Effector CD8-positive, alpha-beta T cell (primary cell): ENCODE measurements at regions not wholly inside any gene's neighbourhood (a gene's known extent, or its start where the extent isn't known, plus 50 kb on each side); places are given as distances from the start of the nearest gene placed in this dataset.

Source experiments
- DNase-seq: peaks from one replicate; lab custom pipeline; 2025; lab: John Stamatoyannopoulos, UW

- no peak for DNase-seq
Observed at GRCh38 chr2:56615760-56616159, 432.0 kb downstream of the CCDC85A start.

DNA sequence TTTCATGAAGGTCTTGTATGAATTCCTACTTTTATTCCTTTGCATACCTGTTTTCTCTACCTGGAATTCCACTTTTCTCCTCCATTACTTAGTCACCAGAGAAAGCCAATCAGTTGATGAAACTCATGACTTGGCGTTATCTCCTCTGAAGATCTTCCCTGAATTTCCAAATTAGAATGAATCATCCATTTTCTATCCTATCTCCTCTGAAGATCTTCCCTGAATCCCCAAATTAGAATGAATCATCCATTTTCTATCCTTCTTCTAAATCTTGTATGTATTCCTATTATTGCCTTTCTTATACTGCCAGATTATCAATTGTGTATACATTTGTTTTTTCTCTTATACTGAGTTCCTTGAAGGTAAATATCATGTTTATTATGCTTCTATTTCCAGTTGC lies 440.4 kb downstream of the CCDC85A start:
- DNase-seq: no peak

DNA sequence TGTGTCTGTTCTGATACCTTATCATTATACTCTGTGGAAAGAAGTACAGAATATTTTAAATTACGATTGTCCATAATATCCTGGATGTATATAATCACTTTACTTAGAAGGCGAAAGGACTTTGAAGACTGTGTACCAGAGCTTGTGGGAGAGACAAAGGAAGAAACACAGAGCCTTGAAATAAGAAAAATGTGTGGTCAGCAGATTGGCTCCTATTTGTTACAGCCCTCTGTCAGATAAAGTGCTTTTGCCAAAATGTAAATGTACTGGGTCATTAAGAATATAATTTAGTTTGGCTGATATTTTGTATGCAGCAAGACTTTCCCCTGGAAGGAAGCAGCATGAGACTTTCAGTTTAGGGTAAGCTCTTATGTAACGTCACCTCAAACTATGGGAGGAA lies 443.1 kb downstream of the CCDC85A start:
- DNase-seq: no peak

- DNase-seq: no peak
Observed at GRCh38 chr2:56630286-56630685, 446.5 kb downstream of the CCDC85A start.

DNA sequence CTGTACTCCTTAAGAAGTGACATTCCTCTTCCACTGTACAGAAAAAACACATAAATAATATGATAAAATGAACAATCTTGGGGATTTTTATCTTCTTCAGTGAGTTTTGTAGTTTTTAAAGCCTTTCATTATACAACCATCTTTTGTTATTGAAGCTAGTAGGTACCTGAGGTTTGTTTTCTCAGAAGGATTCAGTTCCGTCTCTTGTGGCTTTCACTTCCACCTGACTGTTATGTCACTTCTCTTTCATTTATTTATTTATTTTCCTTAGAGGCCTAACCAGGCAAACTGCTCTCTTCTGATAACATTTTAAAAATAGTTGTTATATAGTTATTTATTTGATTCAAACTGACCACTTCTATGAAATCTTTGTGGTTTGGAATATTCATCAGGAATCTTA lies 464.2 kb downstream of the CCDC85A start:
- DNase-seq: no peak

DNA sequence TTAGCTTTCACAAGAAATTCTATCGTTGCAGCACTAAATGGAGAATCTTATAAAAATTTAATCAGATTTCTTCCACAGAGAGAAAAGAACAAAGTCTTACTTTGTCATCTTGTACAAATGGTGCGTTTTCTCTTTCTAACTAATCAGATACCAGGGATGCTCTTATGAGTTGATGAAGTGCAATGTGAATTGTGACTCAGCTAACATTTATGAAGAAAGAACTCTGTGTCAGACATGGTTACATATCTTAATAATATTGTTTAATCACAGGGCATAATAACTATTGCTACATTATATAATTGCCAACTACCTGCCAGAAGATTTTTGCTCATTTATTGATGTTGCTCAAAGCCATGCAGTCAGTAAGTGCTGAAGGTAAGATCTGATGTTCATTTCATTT lies 465.0 kb downstream of the CCDC85A start:
- no peak for DNase-seq

DNA sequence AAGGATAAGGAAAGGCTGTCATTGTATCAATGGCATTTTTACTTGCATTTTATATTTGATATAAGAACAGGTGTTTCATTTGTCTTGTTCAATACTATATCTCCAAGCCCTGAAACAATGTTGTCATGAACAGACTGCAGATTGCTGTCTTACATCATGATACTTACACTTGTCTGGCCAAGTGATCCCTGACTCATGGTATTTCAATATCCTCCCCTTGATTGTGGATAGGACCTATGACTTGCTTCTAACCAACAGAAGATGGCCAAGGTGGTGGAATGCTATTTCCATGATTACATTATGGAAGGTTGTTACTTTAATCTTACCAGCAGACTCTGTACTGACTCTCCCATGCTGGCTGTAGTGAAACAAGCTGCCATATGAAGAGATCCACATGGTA lies 471.1 kb downstream of the CCDC85A start:
- no peak for DNase-seq

- no peak for DNase-seq
Observed at GRCh38 chr2:56656826-56657225, 473.0 kb downstream of the CCDC85A start.

GRCh38 chr2:56666777-56667176 lies 483.0 kb downstream of the CCDC85A start:
- no peak for DNase-seq

DNA sequence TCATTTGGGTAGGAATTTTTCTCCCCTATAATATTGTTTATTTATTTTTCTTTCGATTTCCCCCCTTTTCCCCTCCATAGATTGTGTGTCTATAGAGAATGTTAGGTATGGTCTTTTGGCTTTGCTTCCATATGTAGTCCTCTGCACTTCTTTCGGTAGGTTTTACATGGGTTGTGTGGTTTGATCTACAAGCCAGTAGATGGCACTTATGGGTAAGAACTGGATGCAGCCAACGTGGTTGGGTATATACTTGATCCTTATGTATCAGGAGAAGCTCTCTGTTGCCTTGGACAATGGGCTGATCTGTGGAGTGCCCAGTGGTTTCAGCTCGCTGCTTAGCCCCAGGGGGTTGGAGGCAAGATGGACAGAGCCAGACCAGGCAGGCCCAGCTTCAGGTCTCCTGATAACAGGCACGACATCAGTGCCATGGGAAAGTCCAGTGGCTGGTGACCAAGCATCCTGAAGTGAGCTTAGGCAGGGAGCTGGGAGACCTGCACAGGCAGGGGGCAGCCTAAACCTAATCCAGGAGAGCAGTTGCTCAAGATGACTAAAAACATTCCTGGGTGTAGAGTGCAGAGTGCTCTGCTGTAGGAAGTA lies 488.3 kb downstream of the CCDC85A start:
- DNase-seq: no peak

DNA sequence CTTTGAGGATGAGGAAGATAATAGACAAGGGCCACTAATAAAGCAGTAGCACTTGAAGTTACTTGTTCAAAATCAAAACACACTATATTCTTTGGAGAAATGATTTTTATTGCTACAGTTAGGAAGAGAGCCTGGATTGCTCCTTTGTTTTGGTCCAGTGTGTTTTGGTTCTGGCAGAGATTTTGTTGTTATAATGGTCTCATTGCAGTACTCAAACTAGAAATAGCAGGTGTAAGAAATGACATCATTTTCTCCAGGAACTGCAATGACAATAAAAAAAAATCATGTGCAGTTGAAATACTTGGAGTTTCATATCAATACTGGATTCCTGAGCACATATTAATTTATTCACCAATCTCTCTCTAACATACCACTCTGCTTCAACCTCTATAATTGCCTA lies 490.3 kb downstream of the CCDC85A start:
- DNase-seq: no peak

DNA sequence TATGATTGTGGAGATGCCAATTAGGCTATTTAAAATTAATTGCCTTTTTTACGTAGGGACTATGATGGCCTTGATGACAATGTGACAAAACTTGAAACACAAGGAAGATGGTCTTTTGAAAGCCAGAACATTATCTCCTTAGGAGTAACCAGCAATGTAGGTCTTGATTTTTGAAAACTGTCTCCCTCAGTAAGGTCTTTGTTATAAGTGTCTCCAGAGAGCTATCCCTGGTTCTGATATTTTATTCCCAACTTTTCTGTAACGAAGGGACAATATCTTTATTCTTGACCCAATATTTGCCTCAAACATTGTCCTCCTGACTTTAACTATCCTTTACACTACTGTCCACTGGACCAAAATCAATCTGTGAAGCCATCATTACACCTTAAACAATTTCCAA lies 493.2 kb downstream of the CCDC85A start:
- DNase-seq: no peak

DNA sequence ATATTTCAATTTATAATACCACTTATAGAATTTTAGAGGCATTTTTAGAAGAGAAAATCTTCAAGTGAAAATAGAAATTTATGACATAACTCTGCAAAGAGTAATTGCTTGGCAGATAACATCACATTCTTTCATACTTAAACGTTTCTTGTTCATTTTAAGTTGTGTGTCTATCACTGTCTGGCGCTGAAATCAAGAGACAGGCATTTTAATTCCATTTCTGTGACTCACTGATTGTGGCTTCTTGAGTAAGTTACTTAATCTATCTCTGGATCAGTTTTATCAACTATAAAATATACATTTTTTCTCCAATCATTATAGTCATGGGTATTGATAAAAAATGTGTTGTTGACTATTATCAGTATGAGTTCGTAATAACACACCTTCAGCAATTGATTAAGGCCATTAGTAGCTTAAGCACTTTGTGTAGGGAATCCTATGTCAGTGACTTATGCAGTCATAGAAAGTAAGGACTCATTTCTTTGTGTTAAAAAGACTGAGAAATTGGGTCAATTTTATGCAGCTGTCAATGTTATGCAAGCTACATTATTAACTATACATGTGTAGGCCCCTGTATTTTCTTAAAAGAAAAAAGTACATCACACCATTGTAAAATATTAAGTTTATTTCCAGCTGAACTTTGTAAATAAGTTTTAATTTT lies 497.3 kb downstream of the CCDC85A start:
- DNase-seq: no peak

- DNase-seq: no peak
Observed at GRCh38 chr2:56681659-56682396, 498.0 kb downstream of the CCDC85A start.

- no peak for DNase-seq
Observed at GRCh38 chr2:56682397-56682760, 498.6 kb downstream of the CCDC85A start.

DNA sequence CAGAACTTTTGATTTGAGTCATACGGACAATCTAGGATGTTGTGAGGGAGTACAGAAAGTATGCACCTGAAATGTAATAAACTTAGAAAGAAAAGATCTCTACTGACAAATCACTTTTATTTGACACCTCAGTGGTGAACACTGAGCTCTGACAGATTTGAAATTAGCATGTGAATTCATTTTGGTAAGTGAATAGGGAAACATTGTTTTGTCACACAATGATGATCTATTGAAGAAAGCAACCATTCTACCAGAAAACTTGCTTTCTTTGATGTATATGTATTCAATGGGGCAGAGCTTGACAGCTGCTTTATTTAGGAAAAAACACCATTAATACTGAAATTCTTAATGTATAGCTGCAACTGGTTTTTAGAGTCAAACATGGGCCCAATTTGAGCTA lies 500.5 kb downstream of the CCDC85A start:
- DNase-seq: no peak

- no peak for DNase-seq
Observed at GRCh38 chr2:56685205-56685604, 501.4 kb downstream of the CCDC85A start.

- DNase-seq: no peak
Observed at GRCh38 chr2:56687169-56687568, 503.4 kb downstream of the CCDC85A start.

DNA sequence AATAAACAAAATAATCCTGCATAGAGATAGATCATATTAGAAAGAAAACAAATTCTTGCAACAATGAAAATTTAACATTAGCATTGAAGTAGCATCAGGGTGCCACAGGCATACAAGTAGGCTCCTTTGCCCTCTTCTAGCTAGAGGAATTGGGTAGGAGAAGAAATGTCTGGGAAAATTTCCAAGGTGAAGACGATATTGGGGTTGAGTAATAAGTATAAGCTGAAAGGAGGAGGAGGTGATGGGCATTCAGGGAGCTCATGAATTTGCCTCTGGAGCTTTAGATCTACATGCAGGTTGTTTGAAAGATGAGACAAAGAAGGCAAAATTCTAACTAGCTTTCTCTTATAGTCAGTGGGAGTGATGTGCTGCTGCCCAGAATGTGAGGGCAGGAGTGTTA lies 504.9 kb downstream of the CCDC85A start:
- DNase-seq: no peak

GRCh38 chr2:56693501-56693900 lies 509.7 kb downstream of the CCDC85A start:
- DNase-seq: no peak

GRCh38 chr2:56703001-56703400 lies 519.2 kb downstream of the CCDC85A start:
- no peak for DNase-seq

- no peak for DNase-seq
Observed at GRCh38 chr2:56705713-56706112, 521.9 kb downstream of the CCDC85A start.

GRCh38 chr2:56707218-56707617 lies 523.4 kb downstream of the CCDC85A start:
- DNase-seq: no peak
